ENCODE measurements at regions not wholly inside any gene's neighbourhood (a gene's known extent, or its start where the extent isn't known, plus 50 kb on each side); places are given as distances from the start of the nearest gene placed in this dataset.

GRCh38 chr4:4603067-4603466 is 61.2 kb upstream of the STX18 start:
- Histone ChIP-seq H3K4me3 (no peak overlapping the region), H3K9me3 (no peaks in the 10 kb centered on the region), H3K36me3 (no peaks in the 10 kb centered on the region), H3K27me3 (no peaks in the 10 kb centered on the region), H3K4me1 (no peaks in the 10 kb centered on the region), H3K27ac (no peak overlapping the region)
- intact Hi-C loops (cut with DNase I), result no loop called here
- no peak for DNase-seq
- TF ChIP-seq POLR2A (IDR thresholded peaks at IDR 0.05) (no peak), CTCF (IDR thresholded peaks at IDR 0.05) (no peak)
- 64 to 82% methylated on average over 4 of the region's 4 CpGs for WGBS, 2 donors

GRCh38 chr4:4602468-4602867 is 60.6 kb upstream of the STX18 start:
- H3K4me3 ChIP-seq, result no peak overlapping the region
- no peaks in the 10 kb centered on the region for H3K36me3 ChIP-seq
- TF ChIP-seq CTCF (IDR thresholded peaks at IDR 0.05), result no peak
- TF ChIP-seq POLR2A (IDR thresholded peaks at IDR 0.05), result no peak
- H3K27me3 ChIP-seq, result no peaks in the 10 kb centered on the region
- DNase-seq, result no peak
- intact Hi-C loops (cut with DNase I), result no loop called here
- H3K4me1 ChIP-seq, result no peaks in the 10 kb centered on the region
- WGBS, 2 donors, result 85 to 100% methylated on average over 2 of the region's 2 CpGs
- H3K27ac ChIP-seq, result no peak overlapping the region
- H3K9me3 ChIP-seq, result no peaks in the 10 kb centered on the region

GRCh38 chr4:4601803-4602369 is 60.0 kb upstream of the STX18 start:
- H3K9me3 ChIP-seq, result no peaks in the 10 kb centered on the region
- intact Hi-C loops (cut with DNase I), result no loop called here
- H3K4me1 ChIP-seq, result no peaks in the 10 kb centered on the region
- H3K4me3 ChIP-seq, result no peak overlapping the region
- no peaks in the 10 kb centered on the region for H3K36me3 ChIP-seq
- H3K27ac ChIP-seq, result no peak overlapping the region
- TF ChIP-seq POLR2A (IDR thresholded peaks at IDR 0.05), result no peak
- TF ChIP-seq CTCF (IDR thresholded peaks at IDR 0.05), result no peak
- WGBS, 2 donors, result 79 to 82% methylated on average over 4 to 8 of the region's 13 CpGs
- DNase-seq, result no peak
- no peaks in the 10 kb centered on the region for H3K27me3 ChIP-seq

GRCh38 chr4:4599481-4600275 is 57.8 kb upstream of the STX18 start:
- intact Hi-C loops (cut with DNase I), result no loop called here
- no peak for DNase-seq
- Histone ChIP-seq H3K27me3 (no peaks in the 10 kb centered on the region), H3K36me3 (peaks cover 0 to 4% (median 0%) of the 10 kb centered on the region in 3 donors), H3K27ac (no peak overlapping the region), H3K9me3 (peaks cover 0 to 16% (median 0%) of the 10 kb centered on the region in 3 donors), H3K4me3 (no peak overlapping the region), H3K4me1 (no peaks in the 10 kb centered on the region)
- TF ChIP-seq CTCF (IDR thresholded peaks at IDR 0.05) (no peak), POLR2A (IDR thresholded peaks at IDR 0.05) (no peak)
- 47 to 59% methylated on average over 8 of the region's 8 CpGs for WGBS, 2 donors

- no peak overlapping the region for H3K4me3 ChIP-seq
- H3K4me1 ChIP-seq, result no peaks in the 10 kb centered on the region
- peaks cover 0 to 24% (median 0%) of the 10 kb centered on the region in 3 donors for H3K9me3 ChIP-seq
- H3K27me3 ChIP-seq, result no peaks in the 10 kb centered on the region
- H3K36me3 ChIP-seq, result peaks cover 0 to 4% (median 0%) of the 10 kb centered on the region in 3 donors
- H3K27ac ChIP-seq, result no peak overlapping the region
- intact Hi-C loops (cut with DNase I), result no loop called here
- no peak for TF ChIP-seq CTCF (IDR thresholded peaks at IDR 0.05)
- TF ChIP-seq POLR2A (IDR thresholded peaks at IDR 0.05), result no peak
- no peak for DNase-seq
- WGBS, 2 donors, result 86 to 87% methylated on average over 9 of the region's 9 CpGs
Observed at GRCh38 chr4:4598851-4599411, 57.1 kb upstream of the STX18 start.

Data from esophagus squamous epithelium (tissue), 5 donors.